ENCODE measurements at regions not wholly inside any gene's neighbourhood (a gene's known extent, or its start where the extent isn't known, plus 50 kb on each side); places are given as distances from the start of the nearest gene placed in this dataset.

GRCh38 chrX:125620715-125621587 is 301.3 kb downstream of the TEX13C start:
- no peaks in the 10 kb centered on the region for H3K4me1 ChIP-seq

GRCh38 chrX:125621588-125621927 is 301.9 kb downstream of the TEX13C start:
- peak in 1 of 2 donors; percentile 62 for DNase-seq (ENCODE audit: extremely low spot score in 2 of 2)
- no peak overlapping the region for H3K4me3 ChIP-seq
- intact Hi-C loops (cut with DNase I) = no loop called here
- no peaks in the 10 kb centered on the region for H3K4me1 ChIP-seq
- H3K27me3 ChIP-seq = no peaks in the 10 kb centered on the region
- no peaks in the 10 kb centered on the region for H3K36me3 ChIP-seq
- no peaks in the 10 kb centered on the region for H3K9me3 ChIP-seq
- TF ChIP-seq POLR2AphosphoS5 (IDR thresholded peaks at IDR 0.05; ENCODE audit: insufficient read depth in 1 of 2, low read depth in 1 of 2) = no peak
- no peak overlapping the region for H3K27ac ChIP-seq

More at GRCh38 chrX:125620715-125621587, 301.3 kb downstream of the TEX13C start:
- DNase-seq (ENCODE audit: extremely low spot score in 2 of 2) = no peak
- Histone ChIP-seq H3K27ac (no peak overlapping the region), H3K9me3 (no peaks in the 10 kb centered on the region), H3K27me3 (no peaks in the 10 kb centered on the region), H3K4me3 (no peak overlapping the region), H3K36me3 (no peaks in the 10 kb centered on the region)
- intact Hi-C loops (cut with DNase I) = no loop called here
- no peak for TF ChIP-seq CTCF (IDR thresholded peaks at IDR 0.05)
- no peak for TF ChIP-seq POLR2AphosphoS5 (IDR thresholded peaks at IDR 0.05; ENCODE audit: insufficient read depth in 1 of 2, low read depth in 1 of 2)

GRCh38 chrX:125622899-125623298 is 303.2 kb downstream of the TEX13C start:
- Histone ChIP-seq H3K36me3 (no peaks in the 10 kb centered on the region), H3K27me3 (no peaks in the 10 kb centered on the region), H3K27ac (no peak overlapping the region), H3K4me3 (no peak overlapping the region), H3K9me3 (no peaks in the 10 kb centered on the region), H3K4me1 (no peaks in the 10 kb centered on the region)
- no peak for TF ChIP-seq POLR2A (IDR thresholded peaks at IDR 0.05)
- TF ChIP-seq CTCF (IDR thresholded peaks at IDR 0.05) = no peak
- TF ChIP-seq POLR2AphosphoS5 (IDR thresholded peaks at IDR 0.05; ENCODE audit: insufficient read depth in 1 of 2, low read depth in 1 of 2) = no peak
- DNase-seq (ENCODE audit: extremely low spot score in 2 of 2) = no peak
- intact Hi-C loops (cut with DNase I) = no loop called here

GRCh38 chrX:125627676-125628075 is 308.0 kb downstream of the TEX13C start:
- Histone ChIP-seq H3K9me3 (no peaks in the 10 kb centered on the region), H3K4me3 (no peak overlapping the region), H3K27me3 (no peaks in the 10 kb centered on the region), H3K4me1 (no peaks in the 10 kb centered on the region), H3K27ac (no peak overlapping the region), H3K36me3 (no peaks in the 10 kb centered on the region)
- intact Hi-C loops (cut with DNase I) = no loop called here
- no peak for DNase-seq (ENCODE audit: extremely low spot score in 2 of 2)
- TF ChIP-seq CTCF (IDR thresholded peaks at IDR 0.05) (no peak), POLR2AphosphoS5 (IDR thresholded peaks at IDR 0.05; ENCODE audit: insufficient read depth in 1 of 2, low read depth in 1 of 2) (no peak), POLR2A (IDR thresholded peaks at IDR 0.05) (no peak)

GRCh38 chrX:125628435-125628834 is 308.8 kb downstream of the TEX13C start:
- Histone ChIP-seq H3K27ac (no peak overlapping the region), H3K27me3 (no peaks in the 10 kb centered on the region), H3K9me3 (no peaks in the 10 kb centered on the region), H3K4me1 (no peaks in the 10 kb centered on the region), H3K36me3 (no peaks in the 10 kb centered on the region), H3K4me3 (no peak overlapping the region)
- DNase-seq (ENCODE audit: extremely low spot score in 2 of 2) = no peak
- intact Hi-C loops (cut with DNase I) = no loop called here
- TF ChIP-seq POLR2A (IDR thresholded peaks at IDR 0.05) (no peak), POLR2AphosphoS5 (IDR thresholded peaks at IDR 0.05; ENCODE audit: insufficient read depth in 1 of 2, low read depth in 1 of 2) (no peak), CTCF (IDR thresholded peaks at IDR 0.05) (no peak)
